ENCODE measurements at regions not wholly inside any gene's neighbourhood (a gene's known extent, or its start where the extent isn't known, plus 50 kb on each side); places are given as distances from the start of the nearest gene placed in this dataset.

DNA sequence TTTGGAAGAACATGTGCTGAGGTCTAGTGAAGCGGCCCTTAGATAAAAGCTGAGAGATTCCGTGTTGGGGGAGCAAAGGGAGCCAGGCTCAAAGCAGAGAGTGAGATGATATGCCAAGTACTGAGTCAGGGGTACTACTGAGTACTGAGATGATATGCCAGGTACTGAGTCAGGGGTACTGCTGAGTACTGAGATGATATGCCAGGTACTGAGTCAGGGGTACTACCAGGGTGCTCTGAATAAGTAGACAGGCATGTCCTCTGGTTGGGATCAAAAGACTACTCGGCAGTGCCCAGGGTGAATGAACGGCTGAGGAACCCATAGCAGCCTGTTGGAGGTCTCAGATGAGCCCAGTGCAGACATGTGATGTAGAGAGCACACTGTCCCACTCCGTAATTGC lies 239.0 kb downstream of the SOX9 start:
- TF ChIP-seq, protein P1, sequence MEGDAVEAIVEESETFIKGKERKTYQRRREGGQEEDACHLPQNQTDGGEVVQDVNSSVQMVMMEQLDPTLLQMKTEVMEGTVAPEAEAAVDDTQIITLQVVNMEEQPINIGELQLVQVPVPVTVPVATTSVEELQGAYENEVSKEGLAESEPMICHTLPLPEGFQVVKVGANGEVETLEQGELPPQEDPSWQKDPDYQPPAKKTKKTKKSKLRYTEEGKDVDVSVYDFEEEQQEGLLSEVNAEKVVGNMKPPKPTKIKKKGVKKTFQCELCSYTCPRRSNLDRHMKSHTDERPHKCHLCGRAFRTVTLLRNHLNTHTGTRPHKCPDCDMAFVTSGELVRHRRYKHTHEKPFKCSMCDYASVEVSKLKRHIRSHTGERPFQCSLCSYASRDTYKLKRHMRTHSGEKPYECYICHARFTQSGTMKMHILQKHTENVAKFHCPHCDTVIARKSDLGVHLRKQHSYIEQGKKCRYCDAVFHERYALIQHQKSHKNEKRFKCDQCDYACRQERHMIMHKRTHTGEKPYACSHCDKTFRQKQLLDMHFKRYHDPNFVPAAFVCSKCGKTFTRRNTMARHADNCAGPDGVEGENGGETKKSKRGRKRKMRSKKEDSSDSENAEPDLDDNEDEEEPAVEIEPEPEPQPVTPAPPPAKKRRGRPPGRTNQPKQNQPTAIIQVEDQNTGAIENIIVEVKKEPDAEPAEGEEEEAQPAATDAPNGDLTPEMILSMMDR (IDR thresholded peaks at IDR 0.05): no peak
- no peak for TF ChIP-seq POLR2A (IDR thresholded peaks at IDR 0.05)

All from thyroid gland (tissue), 4 donors.